PC-9 (cell line): ENCODE measurements at regions not wholly inside any gene's neighbourhood (a gene's known extent, or its start where the extent isn't known, plus 50 kb on each side); places are given as distances from the start of the nearest gene placed in this dataset.

ENCODE experiments used
- EZH2 ChIP-seq: fragments of 200-600 bp; sonication (generic); IDR thresholded peaks from 2 replicates; pipeline ENCODE4 v1.8.0; 2017; ENCODE audit warnings: antibody characterized with exemption, low read depth
- TF ChIP-seq, protein P1 (sequence below): fragments of 200-600 bp; sonication (generic); conservative IDR thresholded peaks from 2 replicates; pipeline ENCODE4 v1.6.1; 2017; ENCODE audit warnings: mixed run types, antibody characterized with exemption, mild to moderate bottlenecking, moderate library complexity

DNA sequence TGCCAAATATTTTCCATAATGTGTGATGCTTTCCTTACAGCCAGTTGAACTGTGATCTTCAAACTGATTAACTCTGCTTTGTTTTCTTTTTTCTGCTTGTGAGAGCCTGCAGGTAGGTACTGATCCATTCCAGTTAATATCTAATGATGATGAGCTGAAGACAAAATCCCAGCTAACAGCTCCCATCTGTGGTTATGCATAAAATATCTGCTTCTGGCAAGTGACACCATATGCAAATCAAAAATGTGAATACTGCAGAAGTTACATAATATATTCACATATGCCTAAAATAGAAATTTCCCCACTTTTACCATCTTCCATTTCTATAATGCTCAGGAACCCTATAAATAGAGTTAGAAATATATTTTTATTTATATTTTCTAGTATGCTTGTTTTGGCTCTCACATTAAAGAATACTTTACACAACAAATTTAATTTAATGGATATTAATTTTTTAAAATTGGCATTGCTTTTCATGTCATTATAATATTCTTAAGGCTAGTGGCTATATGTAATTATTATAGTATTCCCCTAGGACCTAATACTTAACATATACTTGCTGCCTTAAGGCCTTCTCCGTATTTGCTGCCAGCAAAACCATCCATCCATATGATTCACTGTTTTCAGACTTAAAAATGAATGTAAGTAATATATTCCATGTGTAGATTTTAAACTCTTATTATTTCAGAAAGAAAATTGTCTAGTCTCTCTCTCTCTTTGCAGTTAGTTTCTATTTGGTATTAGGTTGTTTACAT, 83.8 kb downstream of the CCER1 start:
- TF ChIP-seq, protein P1, sequence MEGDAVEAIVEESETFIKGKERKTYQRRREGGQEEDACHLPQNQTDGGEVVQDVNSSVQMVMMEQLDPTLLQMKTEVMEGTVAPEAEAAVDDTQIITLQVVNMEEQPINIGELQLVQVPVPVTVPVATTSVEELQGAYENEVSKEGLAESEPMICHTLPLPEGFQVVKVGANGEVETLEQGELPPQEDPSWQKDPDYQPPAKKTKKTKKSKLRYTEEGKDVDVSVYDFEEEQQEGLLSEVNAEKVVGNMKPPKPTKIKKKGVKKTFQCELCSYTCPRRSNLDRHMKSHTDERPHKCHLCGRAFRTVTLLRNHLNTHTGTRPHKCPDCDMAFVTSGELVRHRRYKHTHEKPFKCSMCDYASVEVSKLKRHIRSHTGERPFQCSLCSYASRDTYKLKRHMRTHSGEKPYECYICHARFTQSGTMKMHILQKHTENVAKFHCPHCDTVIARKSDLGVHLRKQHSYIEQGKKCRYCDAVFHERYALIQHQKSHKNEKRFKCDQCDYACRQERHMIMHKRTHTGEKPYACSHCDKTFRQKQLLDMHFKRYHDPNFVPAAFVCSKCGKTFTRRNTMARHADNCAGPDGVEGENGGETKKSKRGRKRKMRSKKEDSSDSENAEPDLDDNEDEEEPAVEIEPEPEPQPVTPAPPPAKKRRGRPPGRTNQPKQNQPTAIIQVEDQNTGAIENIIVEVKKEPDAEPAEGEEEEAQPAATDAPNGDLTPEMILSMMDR, result no peak
- no peak for TF ChIP-seq EZH2
